Mesothelial cell of epicardium (in vitro differentiated cells): ENCODE measurements at regions not wholly inside any gene's neighbourhood (a gene's known extent, or its start where the extent isn't known, plus 50 kb on each side); places are given as distances from the start of the nearest gene placed in this dataset.

Source experiments
- DNase-seq, 2 experiments: peaks; one replicate each; pipeline ENCODE4 v3.0.0; 2021; ENCODE audit warnings: low spot score in 2 of 2; ENCODE audit not compliant: unreplicated experiment in 2 of 2
- H3K27ac Mint-ChIP-seq: 2 replicates; pipeline ENCODE4 v1.8.0; 2021; ENCODE audit warnings: mixed read lengths
- H3K27me3 Mint-ChIP-seq: 2 replicates; pipeline ENCODE4 v1.8.0; 2021; ENCODE audit warnings: low read depth, mixed read lengths
- H3K36me3 Mint-ChIP-seq: 2 replicates; pipeline ENCODE4 v1.8.0; 2021; ENCODE audit warnings: mixed read lengths
- H3K4me1 Mint-ChIP-seq: 2 replicates; pipeline ENCODE4 v1.8.0; 2021; ENCODE audit warnings: mixed read lengths
- H3K4me3 Mint-ChIP-seq: 2 replicates; pipeline ENCODE4 v1.8.0; 2021; ENCODE audit warnings: mild to moderate bottlenecking, moderate library complexity, mixed read lengths
- H3K9me3 Mint-ChIP-seq: 2 replicates; pipeline ENCODE4 v1.8.0; 2021; ENCODE audit warnings: mixed read lengths
- CTCF ChIP-seq: fragments of 200-600 bp; sonication (generic); IDR thresholded peaks from one replicate; pipeline ENCODE4 v1.5.0; 2021; ENCODE audit warnings: antibody characterized with exemption; ENCODE audit not compliant: unreplicated experiment

DNA sequence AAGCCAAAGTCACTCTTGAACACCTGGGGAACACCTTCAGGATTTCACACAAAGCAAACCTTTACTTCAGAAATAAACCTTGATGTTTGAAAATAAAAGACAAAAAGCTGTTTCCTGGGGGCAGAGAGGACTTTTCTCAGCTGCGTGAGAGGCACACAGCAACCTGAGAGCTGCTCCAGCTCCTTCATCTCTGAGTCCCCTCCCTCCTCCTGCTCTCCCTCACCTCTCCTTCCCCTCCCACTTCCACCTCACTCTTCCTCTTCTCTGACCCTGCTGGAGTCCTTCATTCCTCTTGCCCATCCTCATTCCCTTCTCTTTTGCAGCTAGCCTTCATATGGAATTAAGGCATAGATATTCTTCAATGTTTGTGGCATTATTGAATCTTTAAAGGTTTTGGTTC is 208.4 kb downstream of the OMA1 start:
- Mint-ChIP-seq H3K4me1 (peaks cover 3% of the 10 kb centered on the region), H3K27ac (no peak overlapping the region), H3K27me3 (no peaks in the 10 kb centered on the region), H3K36me3 (no peaks in the 10 kb centered on the region), H3K4me3 (no peak overlapping the region), H3K9me3 (peaks cover 8% of the 10 kb centered on the region)
- DNase-seq = no peak
- no peak for TF ChIP-seq CTCF

- Mint-ChIP-seq H3K4me1 (no peaks in the 10 kb centered on the region), H3K9me3 (peaks cover 2% of the 10 kb centered on the region), H3K36me3 (no peaks in the 10 kb centered on the region), H3K27ac (no peak overlapping the region), H3K4me3 (no peak overlapping the region), H3K27me3 (no peaks in the 10 kb centered on the region)
- no peak for TF ChIP-seq CTCF
- no peak for DNase-seq
Observed at GRCh38 chr1:58333511-58333910, 213.0 kb downstream of the OMA1 start.

GRCh38 chr1:58331156-58331555 is 215.4 kb downstream of the OMA1 start:
- H3K9me3 Mint-ChIP-seq = no peaks in the 10 kb centered on the region
- TF ChIP-seq CTCF = no peak
- no peak overlapping the region for H3K27ac Mint-ChIP-seq
- no peaks in the 10 kb centered on the region for H3K36me3 Mint-ChIP-seq
- H3K4me1 Mint-ChIP-seq = no peaks in the 10 kb centered on the region
- DNase-seq = no peak
- no peaks in the 10 kb centered on the region for H3K27me3 Mint-ChIP-seq
- no peak overlapping the region for H3K4me3 Mint-ChIP-seq

DNA sequence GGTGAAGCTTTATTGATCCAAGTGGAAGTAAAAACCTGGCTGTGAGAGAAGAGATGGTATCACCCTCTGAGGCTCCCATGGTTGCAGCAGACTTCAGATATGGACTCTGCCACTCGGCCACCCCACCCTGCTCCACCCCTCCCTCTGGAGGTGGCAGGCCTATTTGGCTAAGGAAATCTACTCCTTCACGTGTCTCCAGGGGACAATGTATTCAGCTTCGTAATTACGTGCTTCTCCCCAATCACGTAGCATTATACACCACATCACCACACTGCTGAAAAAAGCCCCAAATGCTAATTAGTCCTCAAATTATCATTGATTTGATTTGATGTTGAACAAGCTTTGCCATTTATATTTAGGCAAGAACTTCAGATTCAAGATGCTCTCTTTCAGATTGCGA is 220.7 kb downstream of the OMA1 start:
- TF ChIP-seq CTCF = no peak
- peaks cover 13% of the 10 kb centered on the region for H3K9me3 Mint-ChIP-seq
- H3K4me1 Mint-ChIP-seq = no peaks in the 10 kb centered on the region
- H3K27ac Mint-ChIP-seq = no peak overlapping the region
- H3K27me3 Mint-ChIP-seq = no peaks in the 10 kb centered on the region
- no peak for DNase-seq
- no peak overlapping the region for H3K4me3 Mint-ChIP-seq
- no peaks in the 10 kb centered on the region for H3K36me3 Mint-ChIP-seq

- no peak for TF ChIP-seq CTCF
- H3K4me1 Mint-ChIP-seq = no peaks in the 10 kb centered on the region
- H3K36me3 Mint-ChIP-seq = no peaks in the 10 kb centered on the region
- H3K27ac Mint-ChIP-seq = no peak overlapping the region
- peaks cover 16% of the 10 kb centered on the region for H3K9me3 Mint-ChIP-seq
- no peak for DNase-seq
- no peaks in the 10 kb centered on the region for H3K27me3 Mint-ChIP-seq
- H3K4me3 Mint-ChIP-seq = no peak overlapping the region
Observed at GRCh38 chr1:58324558-58324957, 222.0 kb downstream of the OMA1 start.
